ENCODE measurements at regions not wholly inside any gene's neighbourhood (a gene's known extent, or its start where the extent isn't known, plus 50 kb on each side); places are given as distances from the start of the nearest gene placed in this dataset.

DNA sequence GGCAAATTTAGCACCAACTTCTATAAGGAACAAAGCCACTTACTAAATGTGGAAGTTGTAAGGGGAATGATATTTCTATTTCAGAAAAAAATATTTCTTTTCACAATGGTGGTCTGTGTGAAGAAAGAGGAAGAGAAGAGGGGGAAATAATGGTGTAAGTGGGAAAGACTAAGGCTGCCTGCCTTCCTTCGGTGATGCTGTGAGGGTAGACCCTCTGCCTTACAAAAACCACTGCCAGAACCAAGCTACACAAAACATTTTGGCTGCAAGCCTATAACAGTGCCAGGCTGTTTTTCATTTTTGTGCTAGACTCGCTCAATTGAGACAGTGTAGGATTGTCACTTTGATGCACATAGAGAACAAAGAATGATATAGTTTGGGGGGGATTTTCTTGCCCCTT lies 286.6 kb downstream of the ZEB2 start:
- H3K27ac ChIP-seq (ENCODE audit: low read depth, low read length, severe bottlenecking) = no peak overlapping the region
- 86% methylated on average over 1 of the region's 2 CpGs; no CpG with 5 or more reads in 1 of the 2 experiments for WGBS, 2 experiments (ENCODE audit: insufficient coverage in 2 of 2)
- no peaks in the 10 kb centered on the region for H3K9me3 ChIP-seq (ENCODE audit: control insufficient read depth, low read length)
- H3K4me1 ChIP-seq (ENCODE audit: control insufficient read depth, insufficient read depth, low read length, poor library complexity, severe bottlenecking) = no peaks in the 10 kb centered on the region
- H3K4me3 ChIP-seq (ENCODE audit: extremely low read depth, insufficient read depth, low read length, poor library complexity, severe bottlenecking) = no peak overlapping the region
- no peaks in the 10 kb centered on the region for H3K36me3 ChIP-seq (ENCODE audit: control insufficient read depth, insufficient read depth, low read length)

GRCh38 chr2:144230448-144231085 lies 289.4 kb downstream of the ZEB2 start:
- Histone ChIP-seq H3K9me3 (ENCODE audit: control insufficient read depth, low read length) (no peaks in the 10 kb centered on the region), H3K4me1 (ENCODE audit: control insufficient read depth, insufficient read depth, low read length, poor library complexity, severe bottlenecking) (no peaks in the 10 kb centered on the region), H3K36me3 (ENCODE audit: control insufficient read depth, insufficient read depth, low read length) (no peaks in the 10 kb centered on the region), H3K27ac (ENCODE audit: low read depth, low read length, severe bottlenecking) (no peak overlapping the region), H3K4me3 (ENCODE audit: extremely low read depth, insufficient read depth, low read length, poor library complexity, severe bottlenecking) (no peak overlapping the region)
- WGBS, 2 experiments (ENCODE audit: insufficient coverage in 2 of 2) = no CpG with 5 or more reads among the region's 1 CpG

GRCh38 chr2:144230033-144230432 lies 289.9 kb downstream of the ZEB2 start:
- Histone ChIP-seq H3K4me1 (ENCODE audit: control insufficient read depth, insufficient read depth, low read length, poor library complexity, severe bottlenecking) (no peaks in the 10 kb centered on the region), H3K36me3 (ENCODE audit: control insufficient read depth, insufficient read depth, low read length) (no peaks in the 10 kb centered on the region), H3K4me3 (ENCODE audit: extremely low read depth, insufficient read depth, low read length, poor library complexity, severe bottlenecking) (no peak overlapping the region), H3K9me3 (ENCODE audit: control insufficient read depth, low read length) (no peaks in the 10 kb centered on the region), H3K27ac (ENCODE audit: low read depth, low read length, severe bottlenecking) (no peak overlapping the region)
- WGBS, 2 experiments (ENCODE audit: insufficient coverage in 2 of 2) = 100% methylated on average over 1 to 2 of the region's 4 CpGs

- no peak overlapping the region for H3K27ac ChIP-seq (ENCODE audit: low read depth, low read length, severe bottlenecking)
- H3K36me3 ChIP-seq (ENCODE audit: control insufficient read depth, insufficient read depth, low read length) = no peaks in the 10 kb centered on the region
- no peaks in the 10 kb centered on the region for H3K4me1 ChIP-seq (ENCODE audit: control insufficient read depth, insufficient read depth, low read length, poor library complexity, severe bottlenecking)
- no peaks in the 10 kb centered on the region for H3K9me3 ChIP-seq (ENCODE audit: control insufficient read depth, low read length)
- no peak overlapping the region for H3K4me3 ChIP-seq (ENCODE audit: extremely low read depth, insufficient read depth, low read length, poor library complexity, severe bottlenecking)
- WGBS, 2 experiments (ENCODE audit: insufficient coverage in 2 of 2) = no CpG with 5 or more reads among the region's 1 CpG
Observed at GRCh38 chr2:144229296-144229695, 290.6 kb downstream of the ZEB2 start.

GRCh38 chr2:144227427-144228105 lies 292.4 kb downstream of the ZEB2 start:
- 100% methylated on average over 1 of the region's 2 CpGs; no CpG with 5 or more reads in 1 of the 2 experiments for WGBS, 2 experiments (ENCODE audit: insufficient coverage in 2 of 2)
- Histone ChIP-seq H3K27ac (ENCODE audit: low read depth, low read length, severe bottlenecking) (no peak overlapping the region), H3K36me3 (ENCODE audit: control insufficient read depth, insufficient read depth, low read length) (no peaks in the 10 kb centered on the region)

DNA sequence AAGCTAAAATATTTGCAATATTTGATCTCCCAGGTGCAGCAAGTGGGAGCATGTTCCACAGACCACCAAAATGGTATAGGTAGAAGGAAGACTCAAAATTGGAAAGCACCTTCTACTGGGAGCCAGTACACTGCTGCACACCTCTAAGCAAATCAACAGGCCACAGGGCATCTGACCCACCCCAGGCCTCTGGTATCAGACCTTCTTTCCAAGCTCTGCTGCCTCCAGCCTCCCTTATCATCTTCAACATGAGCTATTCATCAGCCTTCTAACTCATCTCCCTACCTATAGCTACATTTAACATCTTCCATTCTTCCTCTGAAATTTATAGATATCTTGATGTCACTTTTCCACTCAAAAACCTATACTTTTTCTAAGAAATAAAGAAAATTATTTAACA lies 294.8 kb downstream of the ZEB2 start:
- Histone ChIP-seq H3K36me3 (ENCODE audit: control insufficient read depth, insufficient read depth, low read length) (no peaks in the 10 kb centered on the region), H3K4me1 (ENCODE audit: control insufficient read depth, insufficient read depth, low read length, poor library complexity, severe bottlenecking) (no peaks in the 10 kb centered on the region), H3K4me3 (ENCODE audit: extremely low read depth, insufficient read depth, low read length, poor library complexity, severe bottlenecking) (no peak overlapping the region), H3K27ac (ENCODE audit: low read depth, low read length, severe bottlenecking) (no peak overlapping the region), H3K9me3 (ENCODE audit: control insufficient read depth, low read length) (no peaks in the 10 kb centered on the region)

More at GRCh38 chr2:144227427-144228105, 292.4 kb downstream of the ZEB2 start:
- no peaks in the 10 kb centered on the region for H3K4me1 ChIP-seq (ENCODE audit: control insufficient read depth, insufficient read depth, low read length, poor library complexity, severe bottlenecking)
- H3K9me3 ChIP-seq (ENCODE audit: control insufficient read depth, low read length) = no peaks in the 10 kb centered on the region
- no peak overlapping the region for H3K4me3 ChIP-seq (ENCODE audit: extremely low read depth, insufficient read depth, low read length, poor library complexity, severe bottlenecking)

GRCh38 chr2:144224472-144224871 lies 295.4 kb downstream of the ZEB2 start:
- no peaks in the 10 kb centered on the region for H3K4me1 ChIP-seq (ENCODE audit: control insufficient read depth, insufficient read depth, low read length, poor library complexity, severe bottlenecking)
- no peak overlapping the region for H3K4me3 ChIP-seq (ENCODE audit: extremely low read depth, insufficient read depth, low read length, poor library complexity, severe bottlenecking)
- 100% methylated on average over 1 of the region's 3 CpGs; no CpG with 5 or more reads in 1 of the 2 experiments for WGBS, 2 experiments (ENCODE audit: insufficient coverage in 2 of 2)

GRCh38 chr2:144219979-144220378 lies 299.9 kb downstream of the ZEB2 start:
- Histone ChIP-seq H3K4me1 (ENCODE audit: control insufficient read depth, insufficient read depth, low read length, poor library complexity, severe bottlenecking) (no peaks in the 10 kb centered on the region), H3K4me3 (ENCODE audit: extremely low read depth, insufficient read depth, low read length, poor library complexity, severe bottlenecking) (no peak overlapping the region), H3K27ac (ENCODE audit: low read depth, low read length, severe bottlenecking) (no peak overlapping the region), H3K36me3 (ENCODE audit: control insufficient read depth, insufficient read depth, low read length) (no peaks in the 10 kb centered on the region), H3K9me3 (ENCODE audit: control insufficient read depth, low read length) (no peaks in the 10 kb centered on the region)
- WGBS, 2 experiments (ENCODE audit: insufficient coverage in 2 of 2) = 100% methylated on average over 1 of the region's 1 CpG; no CpG with 5 or more reads in 1 of the 2 experiments

More at GRCh38 chr2:144224472-144224871, 295.4 kb downstream of the ZEB2 start:
- H3K9me3 ChIP-seq (ENCODE audit: control insufficient read depth, low read length) = no peaks in the 10 kb centered on the region
- no peaks in the 10 kb centered on the region for H3K36me3 ChIP-seq (ENCODE audit: control insufficient read depth, insufficient read depth, low read length)
- no peak overlapping the region for H3K27ac ChIP-seq (ENCODE audit: low read depth, low read length, severe bottlenecking)

DNA sequence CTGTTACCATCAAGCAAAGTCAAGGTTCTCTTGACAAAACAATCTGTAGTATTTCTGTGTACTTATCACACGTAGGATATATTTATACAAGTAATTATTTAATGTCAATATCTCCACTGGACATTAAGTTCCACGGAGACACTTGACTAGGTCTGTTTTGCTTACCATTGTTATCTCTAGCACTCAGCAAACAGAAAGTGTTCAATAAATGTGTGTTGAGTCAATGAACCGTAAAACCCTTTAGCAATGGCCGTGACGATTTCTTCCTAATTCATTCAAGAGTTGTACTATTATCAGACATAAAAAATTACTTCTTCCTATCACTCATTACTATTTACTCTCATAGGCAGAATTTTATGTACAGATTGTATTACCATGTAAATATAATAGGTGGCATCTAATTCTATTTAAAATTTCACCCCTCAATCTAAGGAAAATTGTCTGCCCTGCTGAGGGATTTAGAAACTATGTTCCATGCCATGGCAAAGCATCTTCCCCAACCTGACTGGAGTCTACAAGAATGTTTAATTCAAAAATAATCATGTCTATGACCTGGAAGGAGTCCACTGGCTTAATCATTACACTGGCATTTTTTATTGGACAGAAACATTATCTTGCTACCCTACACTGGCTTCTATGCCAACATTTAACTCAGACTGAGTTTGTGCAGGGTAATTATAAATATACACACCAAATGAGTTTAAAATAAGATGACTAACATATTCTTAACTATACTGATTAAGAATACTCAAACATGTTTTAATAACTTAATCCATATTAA lies 301.9 kb downstream of the ZEB2 start:
- WGBS, 2 experiments (ENCODE audit: insufficient coverage in 2 of 2) = no CpG with 5 or more reads among the region's 5 CpGs
- H3K36me3 ChIP-seq (ENCODE audit: control insufficient read depth, insufficient read depth, low read length) = no peaks in the 10 kb centered on the region
- no peaks in the 10 kb centered on the region for H3K9me3 ChIP-seq (ENCODE audit: control insufficient read depth, low read length)
- H3K4me1 ChIP-seq (ENCODE audit: control insufficient read depth, insufficient read depth, low read length, poor library complexity, severe bottlenecking) = no peaks in the 10 kb centered on the region
- H3K4me3 ChIP-seq (ENCODE audit: extremely low read depth, insufficient read depth, low read length, poor library complexity, severe bottlenecking) = no peak overlapping the region
- H3K27ac ChIP-seq (ENCODE audit: low read depth, low read length, severe bottlenecking) = no peak overlapping the region

GRCh38 chr2:144215701-144216675 lies 303.9 kb downstream of the ZEB2 start:
- Histone ChIP-seq H3K36me3 (ENCODE audit: control insufficient read depth, insufficient read depth, low read length) (no peaks in the 10 kb centered on the region), H3K4me3 (ENCODE audit: extremely low read depth, insufficient read depth, low read length, poor library complexity, severe bottlenecking) (no peak overlapping the region), H3K27ac (ENCODE audit: low read depth, low read length, severe bottlenecking) (no peak overlapping the region), H3K4me1 (ENCODE audit: control insufficient read depth, insufficient read depth, low read length, poor library complexity, severe bottlenecking) (no peaks in the 10 kb centered on the region), H3K9me3 (ENCODE audit: control insufficient read depth, low read length) (no peaks in the 10 kb centered on the region)
- 87 to 96% methylated on average over 2 of the region's 2 CpGs for WGBS, 2 experiments (ENCODE audit: insufficient coverage in 2 of 2)
